Epithelial cell of esophagus (primary cell): ENCODE measurements at regions not wholly inside any gene's neighbourhood (a gene's known extent, or its start where the extent isn't known, plus 50 kb on each side); places are given as distances from the start of the nearest gene placed in this dataset.

Experiments used
- DNase-seq: peaks from one replicate; pipeline ENCODE4 v3.0.0; 2010; ENCODE audit warnings: low read depth
- H3K4me3 ChIP-seq: 2 replicates; pipeline ENCODE4 v1.5.1; 2011; ENCODE audit warnings: mild to moderate bottlenecking, low read length, control low read depth
- CTCF ChIP-seq: IDR thresholded peaks from 2 replicates; pipeline ENCODE4 v1.5.1; 2011; ENCODE audit warnings: low read depth, mild to moderate bottlenecking, low read length, control low read depth, inconsistent platforms; ENCODE audit not compliant: insufficient read depth; ENCODE audit errors: missing control alignments

DNA sequence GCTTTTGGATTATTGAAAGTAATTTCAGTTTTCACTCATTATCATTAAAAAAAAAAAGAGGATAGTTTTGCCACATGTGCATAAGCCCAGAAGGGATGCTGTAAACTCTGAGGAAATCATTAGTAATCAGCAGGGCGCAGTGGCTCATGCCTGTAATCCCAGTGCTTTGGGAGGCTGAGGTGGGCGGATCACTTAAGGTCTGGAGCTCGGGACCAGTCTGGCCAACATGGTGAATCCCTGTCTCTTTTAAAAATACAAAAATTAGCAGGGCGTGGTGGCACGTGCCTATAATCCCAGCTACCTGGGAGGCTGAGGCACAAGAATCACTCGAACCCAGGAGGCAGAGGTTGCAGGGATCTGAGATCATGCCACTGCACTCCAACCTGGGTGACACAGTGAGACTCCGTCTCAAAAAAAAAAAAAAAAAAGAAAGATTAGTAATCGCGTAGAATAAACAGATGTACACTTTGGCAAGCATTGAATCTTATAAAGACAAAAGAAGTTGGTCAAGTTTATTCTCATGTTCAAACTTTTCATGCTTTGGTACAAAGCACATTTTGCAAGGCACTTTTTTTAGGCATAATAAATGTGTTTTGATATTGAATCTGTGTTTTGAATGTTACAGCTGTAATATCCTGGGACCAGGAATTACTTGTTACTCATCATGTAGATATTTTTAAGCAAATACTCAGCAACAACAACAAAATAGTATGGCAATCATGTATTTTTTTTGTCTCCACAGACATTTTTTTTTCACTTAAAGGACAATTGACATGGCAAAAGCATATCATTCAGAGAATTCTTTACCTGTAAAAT is 93.2 kb upstream of the AGTR1 start:
- no peak for TF ChIP-seq CTCF
- no peak overlapping the region for H3K4me3 ChIP-seq
- DNase-seq = peak; percentile 21

GRCh38 chr3:148605521-148605920 is 92.2 kb upstream of the AGTR1 start:
- no peak overlapping the region for H3K4me3 ChIP-seq
- no peak for DNase-seq
- TF ChIP-seq CTCF = no peak

DNA sequence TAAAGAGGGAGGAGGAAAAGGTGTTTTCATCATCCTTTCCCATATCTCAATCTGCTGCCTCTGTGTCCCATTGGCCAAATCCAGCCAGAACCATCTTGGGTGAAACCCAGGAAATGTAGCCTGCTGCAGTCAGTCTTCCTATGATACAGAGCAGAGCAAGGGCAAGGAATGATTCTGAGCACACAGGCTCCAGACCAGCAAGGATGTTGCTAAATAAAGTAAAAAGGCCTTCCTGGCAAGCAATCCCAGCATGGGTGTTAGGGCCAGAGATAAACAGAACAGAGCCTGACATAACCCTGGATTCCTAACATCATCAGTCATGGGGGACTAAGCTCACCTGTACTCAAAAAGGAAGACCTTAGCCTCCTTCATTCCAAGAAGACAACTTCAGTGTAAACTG is 90.7 kb upstream of the AGTR1 start:
- DNase-seq = no peak
- no peak overlapping the region for H3K4me3 ChIP-seq
- TF ChIP-seq CTCF = no peak

DNA sequence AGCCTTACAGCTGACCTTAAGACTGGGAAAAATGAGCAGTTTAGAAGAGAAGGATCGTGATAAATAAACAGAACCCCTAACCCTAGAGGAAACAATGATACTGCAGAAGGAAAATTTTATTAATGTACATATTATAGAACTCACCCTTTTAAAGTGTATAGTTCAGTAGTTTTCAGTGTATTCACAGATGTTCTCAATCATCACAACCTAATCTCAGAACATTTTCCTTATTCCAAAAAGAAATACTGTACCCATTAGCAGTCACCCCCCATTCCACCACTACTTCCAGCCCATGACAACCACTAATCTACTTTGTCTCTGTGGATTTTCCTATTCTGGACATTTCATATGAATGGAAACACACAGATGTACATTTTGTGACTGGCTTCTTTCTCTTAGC is 90.2 kb upstream of the AGTR1 start:
- TF ChIP-seq CTCF = no peak
- no peak overlapping the region for H3K4me3 ChIP-seq
- DNase-seq = no peak

DNA sequence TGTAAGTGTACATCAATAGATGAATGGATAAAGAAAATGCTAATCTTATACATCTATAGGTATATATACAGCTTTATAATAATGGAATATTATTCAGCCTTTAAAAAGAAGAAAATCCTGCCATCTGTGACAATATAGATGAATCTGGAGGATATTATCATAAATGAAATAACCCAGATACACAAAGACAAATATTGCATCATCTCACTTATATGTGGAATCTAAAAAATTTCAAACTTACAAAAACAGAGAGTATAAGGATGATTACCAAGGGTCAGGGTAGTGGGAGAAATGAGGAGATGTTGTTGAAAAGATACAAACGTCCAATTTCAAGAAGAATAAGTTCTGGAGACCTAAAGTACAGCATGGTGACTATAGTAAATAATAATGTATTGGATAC is 85.4 kb upstream of the AGTR1 start:
- TF ChIP-seq CTCF = no peak
- no peak overlapping the region for H3K4me3 ChIP-seq
- no peak for DNase-seq

DNA sequence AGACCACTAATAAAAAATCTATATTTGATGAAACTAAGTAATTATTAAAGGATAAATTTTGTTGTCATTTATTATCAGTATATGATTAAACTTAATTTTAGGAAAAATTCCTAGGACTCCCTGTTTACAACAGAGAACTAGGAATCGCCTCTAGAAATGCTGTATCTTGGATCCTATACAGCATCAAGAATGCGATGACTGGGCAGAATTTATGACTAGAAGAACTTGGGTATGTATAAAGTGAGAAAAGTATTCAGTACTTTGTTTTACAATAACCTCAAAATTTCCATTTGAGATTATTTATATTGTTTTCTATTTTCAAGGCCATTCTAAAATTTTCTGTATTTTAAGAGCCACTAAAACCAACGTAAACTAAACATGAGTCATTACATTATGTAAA is 82.3 kb upstream of the AGTR1 start:
- DNase-seq = no peak
- no peak overlapping the region for H3K4me3 ChIP-seq
- no peak for TF ChIP-seq CTCF

DNA sequence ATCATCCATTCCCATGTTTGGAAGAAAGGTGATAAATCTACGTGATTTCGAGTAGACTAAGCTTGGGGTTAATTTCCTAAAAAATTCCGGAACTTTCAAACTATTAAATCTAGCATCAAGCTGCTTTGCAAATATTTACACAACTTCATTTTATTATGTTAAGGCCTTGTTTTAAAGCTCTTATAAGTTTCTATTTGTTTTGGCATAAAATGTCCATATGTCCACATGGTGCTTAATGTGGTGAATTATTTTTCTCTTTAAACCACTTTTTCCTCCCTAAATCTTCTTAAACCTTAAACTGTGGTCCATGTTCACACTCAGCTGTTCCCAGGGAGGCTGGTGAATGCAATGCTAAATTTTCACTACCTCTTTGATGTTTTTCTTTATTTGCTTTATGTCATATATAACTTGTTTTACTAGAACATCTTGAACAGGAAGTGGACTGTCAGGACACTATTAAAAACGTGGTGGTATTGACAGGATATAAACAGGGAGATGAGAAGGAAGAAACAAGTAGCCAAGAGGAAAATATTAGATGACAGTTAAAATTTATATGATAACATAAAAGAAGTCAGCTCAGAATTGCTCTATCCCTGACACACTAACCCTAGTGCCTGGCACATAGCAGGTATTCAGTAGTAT is 72.5 kb upstream of the AGTR1 start:
- H3K4me3 ChIP-seq = no peak overlapping the region
- no peak for TF ChIP-seq CTCF
- DNase-seq = no peak
